Urothelium cell line (cell line): ENCODE measurements at regions not wholly inside any gene's neighbourhood (a gene's known extent, or its start where the extent isn't known, plus 50 kb on each side); places are given as distances from the start of the nearest gene placed in this dataset.
"Not testable (repeated sequence)": the region's sequence is repeated elsewhere in the genome, so short reads cannot be mapped to it uniquely, and the experiment has no call there.

Source experiments
- DNase-seq: peaks from one replicate; pipeline ENCODE4 v3.0.0; 2011; ENCODE audit warnings: low spot score, mixed read lengths
- FAIRE-seq: peaks from 2 replicates; lab custom pipeline; 2011; peaks lifted over from hg19 to GRCh38; lab: Jason Lieb, UNC

DNA sequence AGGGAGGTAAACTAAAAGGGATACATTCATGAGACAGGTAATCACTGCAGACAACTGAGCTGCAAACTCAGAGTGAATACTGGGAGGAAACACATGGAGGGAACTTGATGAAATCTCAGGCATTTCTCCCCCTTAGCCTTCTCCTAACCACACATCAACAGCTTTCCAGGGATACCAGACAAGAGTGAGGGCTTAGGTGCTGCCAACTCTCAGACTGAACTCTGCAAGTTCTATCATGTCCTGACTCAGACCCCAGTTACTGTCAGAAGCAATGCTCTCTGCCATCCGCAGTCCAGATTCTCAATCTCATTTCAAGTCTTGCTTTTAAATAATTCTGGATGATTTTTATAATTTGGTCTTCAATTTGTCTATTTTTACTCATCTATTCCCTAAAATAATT lies 267.3 kb downstream of the LTN1 start:
- no peak for DNase-seq
- FAIRE-seq, result no peak

DNA sequence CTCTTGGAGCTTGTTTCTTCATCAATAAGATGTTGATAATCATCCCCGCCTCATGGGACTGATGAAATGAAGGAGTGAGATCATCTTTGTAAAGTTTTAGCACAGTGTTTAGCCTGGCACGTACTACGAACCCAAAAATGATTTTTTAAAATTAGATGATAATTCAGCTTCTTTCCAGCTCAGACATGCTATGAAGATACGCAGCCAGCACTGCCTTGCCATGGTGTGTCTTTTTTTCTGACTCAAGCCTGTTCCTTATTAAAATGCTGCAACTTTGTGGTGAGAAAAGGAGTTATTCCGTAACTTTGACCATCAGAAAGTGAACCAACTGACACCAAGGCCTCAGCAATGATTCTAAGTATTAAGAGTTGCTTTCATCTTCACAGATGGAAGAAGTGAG lies 269.0 kb downstream of the LTN1 start:
- FAIRE-seq, result no peak
- no peak for DNase-seq

DNA sequence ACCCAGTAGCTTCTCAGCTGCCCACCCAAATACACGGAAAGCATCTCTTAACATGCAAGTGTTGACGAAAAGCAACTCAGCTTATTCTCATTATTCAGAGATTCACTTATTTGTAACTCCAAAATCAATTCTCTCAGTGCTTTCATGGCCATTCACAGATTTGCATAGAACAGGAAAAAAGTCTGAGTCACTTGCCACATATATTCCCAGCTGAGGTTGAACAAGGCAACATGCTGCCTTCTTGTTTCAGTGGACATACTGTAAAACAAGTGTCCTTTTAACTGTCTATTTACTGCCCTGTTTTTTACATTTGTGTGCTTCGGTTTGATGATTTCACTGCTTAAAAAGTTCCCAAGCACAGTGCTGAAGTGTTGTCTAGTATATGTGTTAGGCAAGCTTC lies 273.0 kb downstream of the LTN1 start:
- FAIRE-seq, result peak; percentile 9

DNA sequence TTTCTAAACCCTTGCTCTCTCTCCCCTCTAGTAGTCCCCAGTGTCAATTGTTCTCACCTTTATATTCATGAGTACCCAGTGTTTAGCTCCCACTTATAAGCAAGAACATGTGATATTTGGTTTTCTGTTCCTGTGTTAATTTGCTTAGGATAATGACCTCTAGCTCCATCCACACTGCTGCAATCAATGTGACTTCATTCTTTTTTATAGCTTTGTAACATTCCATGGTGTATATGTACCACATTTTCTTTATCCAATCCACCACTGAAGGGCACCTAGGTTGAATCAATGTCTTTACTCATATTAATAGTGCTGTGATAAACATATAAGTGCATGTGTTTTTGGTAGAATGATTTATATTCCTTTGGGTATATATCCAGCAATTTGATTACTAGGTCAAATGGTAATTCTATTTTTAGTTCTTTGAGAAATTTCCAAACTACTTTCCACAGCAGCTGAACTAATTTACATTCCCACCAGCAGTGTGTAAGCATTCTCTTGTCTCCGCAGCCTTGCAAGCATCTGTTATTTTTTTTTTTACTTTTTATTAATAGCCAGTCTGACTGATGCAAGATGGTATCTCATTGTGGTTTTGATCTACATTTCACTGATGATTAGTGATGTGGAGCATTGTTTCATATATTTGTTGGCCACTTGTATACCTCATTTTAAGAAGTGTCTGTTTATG lies 277.8 kb downstream of the LTN1 start:
- FAIRE-seq, result peak; percentile 79

More for the DNA sequence above, 273.0 kb downstream of the LTN1 start:
- no peak for DNase-seq

DNA sequence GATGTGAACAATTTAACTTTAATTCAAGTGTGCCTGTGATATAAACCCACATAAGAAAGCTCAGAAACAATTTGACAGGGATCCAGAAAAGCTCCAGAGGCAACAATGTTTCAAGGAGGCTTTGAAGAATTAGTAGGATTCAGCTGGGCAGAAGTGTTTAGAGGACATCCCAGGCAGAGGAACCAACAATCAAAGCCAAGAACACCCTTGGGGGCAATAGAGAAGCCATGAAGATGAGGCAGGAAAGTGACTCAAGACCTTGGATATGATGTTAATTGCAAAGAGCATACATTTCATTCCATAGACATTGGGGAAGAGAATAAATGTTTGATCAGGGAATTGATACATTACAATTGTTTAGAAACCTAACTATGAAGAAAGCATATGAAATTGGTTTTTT lies 280.3 kb downstream of the LTN1 start:
- DNase-seq (no peak), FAIRE-seq (no peak)

More for the DNA sequence above, 277.8 kb downstream of the LTN1 start:
- DNase-seq, result no peak

DNA sequence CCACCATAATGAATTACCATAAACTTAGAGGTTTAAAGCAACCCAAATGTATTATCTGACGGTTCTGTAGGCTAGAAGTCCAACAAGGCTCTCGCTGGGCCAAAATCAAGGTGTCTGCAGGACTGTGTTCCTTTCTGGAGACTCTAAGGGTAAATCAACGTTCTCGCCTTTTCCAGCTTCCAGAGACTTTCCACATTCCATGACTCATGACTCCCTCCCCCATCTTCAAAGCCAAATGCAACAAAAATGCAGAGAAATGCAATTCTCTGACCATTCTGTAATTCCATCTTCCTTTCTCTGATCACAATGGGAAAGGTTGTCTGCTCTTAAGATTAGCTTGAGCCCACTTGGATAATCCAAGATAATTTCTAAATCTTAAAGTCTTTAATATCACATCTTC lies 287.1 kb downstream of the LTN1 start:
- FAIRE-seq, result no peak

DNA sequence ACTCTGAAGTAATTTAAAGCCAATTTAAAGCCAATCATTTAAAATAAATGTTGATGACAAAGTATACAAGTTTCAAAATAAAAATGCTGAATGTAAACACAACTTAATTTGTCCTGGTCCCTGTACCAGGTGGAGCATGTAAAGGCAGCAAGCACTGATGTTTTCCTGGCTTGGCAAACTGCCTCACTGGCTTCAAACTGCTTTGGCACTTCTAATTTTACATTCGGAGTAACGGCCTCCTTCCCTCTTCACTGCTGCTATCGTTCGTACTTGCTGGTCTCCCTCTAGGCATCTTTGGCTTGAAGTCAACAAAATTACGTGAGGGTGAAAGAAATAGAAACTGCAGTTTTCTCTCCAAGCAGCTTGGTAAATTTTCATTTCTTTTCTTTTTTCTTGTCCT lies 287.9 kb downstream of the LTN1 start:
- DNase-seq, result no peak
- FAIRE-seq, result no peak

More for the DNA sequence above, 287.1 kb downstream of the LTN1 start:
- peak; percentile 19 for DNase-seq

DNA sequence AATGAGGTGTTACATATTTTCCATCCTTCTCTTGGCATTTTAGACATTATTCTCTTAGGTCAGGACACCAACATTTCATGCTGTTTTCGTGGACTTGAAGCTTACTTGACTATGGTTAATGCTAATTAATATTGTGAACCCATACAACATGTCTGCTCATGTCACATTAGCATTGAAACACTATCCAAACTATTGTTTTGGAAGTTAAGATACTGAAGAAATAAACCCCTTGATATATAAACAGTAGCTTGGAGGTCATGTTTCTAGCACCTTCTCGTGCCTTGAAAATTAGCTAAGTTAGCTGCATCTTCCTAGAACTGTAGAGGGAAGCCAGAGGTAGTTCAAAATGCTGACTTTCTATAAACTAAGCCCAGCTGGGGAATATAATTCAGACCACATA lies 288.8 kb downstream of the LTN1 start:
- FAIRE-seq (no peak), DNase-seq (no peak)

DNA sequence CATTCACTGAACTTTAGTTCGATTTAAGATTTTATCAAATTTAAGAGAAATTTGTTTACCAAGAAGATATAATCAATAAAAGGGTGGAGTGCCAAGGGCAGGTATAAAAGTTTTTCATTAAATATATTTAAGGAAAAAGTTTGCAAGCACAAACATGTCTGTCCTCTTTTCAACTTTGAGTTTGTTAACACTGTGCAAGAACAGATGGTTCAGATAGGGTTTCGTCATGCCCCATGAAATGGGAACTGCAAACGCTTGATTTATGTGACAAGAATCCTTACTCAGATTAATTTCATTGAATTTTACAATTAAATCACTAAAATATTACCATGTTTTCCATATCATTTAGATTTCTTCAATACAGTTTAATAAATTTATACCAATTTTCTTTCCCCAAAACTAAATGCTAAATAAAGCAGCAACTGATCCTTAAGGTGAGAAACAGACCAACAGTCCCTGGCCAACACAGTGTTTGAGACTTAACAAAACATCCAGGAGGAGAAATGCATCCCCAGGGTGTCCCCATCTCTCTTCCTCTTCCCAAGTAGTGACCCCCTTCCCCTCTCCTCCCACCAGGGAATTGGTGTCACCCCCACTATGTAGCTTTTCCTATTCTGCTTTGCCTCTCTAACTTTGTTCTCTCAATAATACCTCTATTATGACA lies 292.9 kb downstream of the LTN1 start:
- no peak for DNase-seq

DNA sequence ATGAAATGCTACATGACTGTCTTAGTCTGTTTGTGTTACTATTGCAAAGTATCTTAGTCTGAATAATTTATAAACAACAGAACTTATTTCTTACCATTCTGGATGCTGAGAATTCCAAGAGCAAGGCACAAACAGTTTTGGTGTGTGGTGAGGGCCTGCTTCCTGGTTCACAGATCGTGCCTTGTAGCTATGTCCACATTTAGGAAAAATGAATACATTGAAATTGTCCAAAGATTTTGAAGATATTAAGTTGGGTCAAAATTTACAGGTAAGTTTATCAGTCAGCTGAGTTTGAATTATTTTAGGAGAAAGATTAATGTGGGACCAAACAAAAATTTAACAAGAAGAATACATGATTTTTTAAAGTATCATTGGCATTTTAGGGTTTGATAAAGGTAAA lies 293.5 kb downstream of the LTN1 start:
- FAIRE-seq (no peak), DNase-seq (no peak)

More for the DNA sequence above, 292.9 kb downstream of the LTN1 start:
- no peak for FAIRE-seq

DNA sequence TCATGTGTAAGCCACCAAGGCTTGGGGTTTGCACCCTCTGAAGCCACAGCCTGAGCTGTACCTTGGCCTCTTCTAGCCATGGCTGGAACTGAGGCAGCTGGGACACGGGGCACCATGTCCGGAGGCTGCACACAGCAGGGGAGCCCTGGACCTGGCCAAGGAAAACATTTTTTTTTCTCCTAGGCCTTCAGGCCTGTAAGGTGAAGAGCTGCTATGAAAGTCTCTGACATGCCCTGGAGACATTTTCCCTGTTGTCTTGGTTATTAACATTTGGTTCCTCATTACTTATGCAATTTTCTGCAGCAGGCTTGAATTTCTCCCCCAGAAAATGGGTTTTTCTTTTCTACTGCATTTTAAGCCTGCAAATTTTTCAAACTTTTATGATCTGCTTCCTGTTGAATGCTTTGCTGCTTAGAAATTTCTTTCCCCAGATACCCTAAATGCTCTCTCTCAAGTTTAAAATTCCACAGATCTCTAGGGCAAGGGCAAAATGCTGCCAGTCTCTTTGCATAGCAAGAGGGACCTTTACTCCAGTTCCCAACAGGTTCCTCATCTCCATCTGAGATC lies 295.8 kb downstream of the LTN1 start:
- FAIRE-seq (no peak), DNase-seq (no peak)

DNA sequence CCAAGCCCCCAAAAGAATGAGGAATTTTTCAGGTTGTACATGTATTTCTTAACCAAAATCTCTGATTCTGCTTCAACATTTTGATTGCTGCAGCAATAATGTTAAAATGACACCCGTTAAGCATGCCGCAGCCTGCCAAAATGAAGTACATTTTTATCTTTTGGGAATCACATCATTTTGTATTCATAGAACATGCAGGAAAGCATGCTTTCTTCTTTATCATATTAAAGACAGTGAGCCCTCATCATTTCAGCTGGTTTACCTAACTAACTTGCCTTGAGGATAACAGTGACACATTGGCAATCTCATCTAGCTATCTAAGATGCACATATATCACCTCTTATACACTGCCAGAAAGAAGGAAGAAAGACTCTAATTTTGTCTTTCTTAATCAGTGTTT lies 299.2 kb downstream of the LTN1 start:
- FAIRE-seq (peak; percentile 27), DNase-seq (no peak)

DNA sequence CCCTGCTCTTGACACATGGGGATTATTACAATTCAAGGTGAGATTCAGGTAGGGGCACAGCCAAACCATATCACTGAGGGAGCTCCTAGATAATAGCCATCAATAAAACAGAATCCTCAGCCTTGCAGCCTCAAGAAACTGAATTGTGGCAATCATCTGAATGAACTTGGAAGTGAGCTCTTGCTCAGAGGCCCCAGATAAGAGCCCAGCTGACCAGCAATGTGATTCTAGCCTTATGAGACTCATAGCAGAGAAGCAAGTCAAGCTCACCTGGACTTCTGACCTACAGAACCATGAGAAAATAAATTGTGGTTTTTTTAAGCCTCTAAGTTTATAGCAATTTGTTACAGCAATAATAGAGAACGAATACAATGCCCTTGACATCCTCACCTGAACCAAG lies 302.5 kb downstream of the LTN1 start:
- FAIRE-seq (no peak), DNase-seq (no peak)

DNA sequence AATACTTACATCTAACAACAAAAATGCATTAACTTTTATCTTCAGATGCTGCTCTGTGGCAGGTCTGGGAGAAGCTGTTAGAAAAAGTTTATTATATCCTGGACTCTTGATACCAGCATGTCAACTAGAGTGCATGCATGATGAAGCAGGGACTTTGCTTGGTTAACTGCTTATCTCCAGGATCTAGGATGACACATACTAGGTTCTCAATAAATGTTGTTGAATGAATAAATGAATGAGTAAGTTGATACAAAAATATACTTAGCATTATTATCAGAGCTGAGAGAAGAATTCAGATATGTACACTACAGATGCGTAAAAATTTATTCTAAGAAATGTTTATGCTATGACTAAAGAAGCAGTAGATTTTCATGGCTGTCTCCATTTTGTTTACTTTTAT lies 304.3 kb downstream of the LTN1 start:
- DNase-seq (no peak), FAIRE-seq (peak; percentile 20)

DNA sequence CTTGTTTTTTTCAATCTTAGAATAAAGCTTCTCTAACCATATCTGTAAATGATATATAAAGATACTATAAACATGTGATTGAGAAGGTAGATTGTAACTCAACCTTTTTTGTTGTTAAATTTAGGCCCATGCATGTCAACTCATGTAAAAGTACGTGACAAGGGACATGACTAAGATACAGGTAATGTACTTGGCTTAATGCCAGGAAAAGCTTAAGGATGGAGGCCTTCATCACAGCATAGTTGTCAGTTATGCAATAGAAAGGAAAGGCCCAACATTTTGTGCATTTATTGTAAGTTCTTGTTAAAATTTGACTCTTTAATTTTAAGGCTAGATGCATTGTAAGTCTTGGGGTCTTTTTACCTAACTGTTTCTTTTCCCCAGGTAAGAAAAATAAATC lies 305.1 kb downstream of the LTN1 start:
- DNase-seq (no peak), FAIRE-seq (no peak)

DNA sequence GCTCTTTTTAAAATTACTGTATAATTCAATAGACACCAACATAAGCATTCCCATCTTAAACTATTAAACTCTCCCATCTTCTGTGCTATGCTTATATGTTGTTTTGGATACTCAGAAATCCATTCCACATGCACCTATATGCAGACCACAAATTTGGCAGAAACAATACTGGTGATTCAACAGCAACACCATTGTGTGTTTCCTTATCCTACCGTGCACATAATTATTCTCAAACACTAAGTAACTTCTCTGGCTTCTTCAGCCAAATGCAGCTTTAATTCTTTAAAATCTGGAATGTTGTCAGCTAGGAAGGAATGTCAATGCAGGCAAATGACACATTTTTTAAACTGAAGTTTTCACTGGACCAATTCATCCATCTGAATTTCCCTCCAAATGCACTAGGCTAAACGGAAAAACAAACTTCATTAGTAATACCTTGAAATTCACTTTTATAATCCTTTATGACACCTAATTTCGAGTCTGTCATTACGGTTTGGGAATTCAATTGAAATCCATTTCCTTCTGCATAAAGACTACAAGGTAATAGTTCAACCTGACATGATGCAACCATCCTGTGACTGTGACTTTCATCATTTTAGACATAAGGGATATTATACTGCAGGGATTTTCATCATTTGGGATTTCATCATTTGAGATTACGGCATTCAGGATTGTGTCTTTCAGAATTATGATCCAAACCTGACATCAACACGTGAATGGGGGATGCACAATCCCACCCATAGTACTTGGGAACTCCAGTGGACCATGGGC lies 308.5 kb downstream of the LTN1 start:
- FAIRE-seq (peak; percentile 55), DNase-seq (no peak)

DNA sequence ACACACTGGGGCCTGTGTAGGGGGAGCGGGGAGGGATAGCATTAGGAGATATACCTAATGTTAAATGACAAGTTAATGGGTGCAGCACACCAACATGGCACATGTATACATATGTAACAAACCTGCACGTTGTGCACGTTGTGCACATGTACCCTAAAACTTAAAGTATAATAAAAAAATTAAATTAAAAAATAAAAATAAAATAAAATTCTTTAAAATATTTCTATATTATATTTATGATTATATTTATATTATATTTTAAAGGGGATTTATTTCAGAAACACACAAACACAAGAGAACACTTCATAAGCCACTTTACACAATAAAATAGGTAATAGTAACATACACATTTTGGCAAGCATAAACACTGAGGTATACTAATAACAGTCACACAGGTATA lies 309.8 kb downstream of the LTN1 start:
- DNase-seq, FAIRE-seq: not testable (repeated sequence)

DNA sequence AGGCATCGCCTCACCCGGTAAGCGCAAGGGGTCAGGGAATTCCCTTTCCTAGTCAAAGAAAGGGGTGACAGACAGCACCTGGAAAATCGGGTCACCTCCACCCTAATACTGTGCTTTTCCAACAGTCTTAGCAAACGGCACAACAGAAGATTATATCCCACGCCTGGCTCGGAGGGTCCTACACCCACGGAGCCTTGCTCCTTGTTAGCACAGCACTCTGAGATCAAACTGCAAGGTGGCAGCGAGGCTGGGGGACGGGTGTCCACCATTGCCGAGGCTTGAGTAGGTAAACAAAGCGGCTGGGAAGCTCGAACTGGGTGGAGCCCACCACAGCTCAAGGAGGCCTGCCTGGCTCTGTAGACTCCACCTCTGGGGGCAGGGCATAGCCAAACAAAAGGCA lies 315.6 kb downstream of the LTN1 start:
- FAIRE-seq, DNase-seq: not testable (repeated sequence)

DNA sequence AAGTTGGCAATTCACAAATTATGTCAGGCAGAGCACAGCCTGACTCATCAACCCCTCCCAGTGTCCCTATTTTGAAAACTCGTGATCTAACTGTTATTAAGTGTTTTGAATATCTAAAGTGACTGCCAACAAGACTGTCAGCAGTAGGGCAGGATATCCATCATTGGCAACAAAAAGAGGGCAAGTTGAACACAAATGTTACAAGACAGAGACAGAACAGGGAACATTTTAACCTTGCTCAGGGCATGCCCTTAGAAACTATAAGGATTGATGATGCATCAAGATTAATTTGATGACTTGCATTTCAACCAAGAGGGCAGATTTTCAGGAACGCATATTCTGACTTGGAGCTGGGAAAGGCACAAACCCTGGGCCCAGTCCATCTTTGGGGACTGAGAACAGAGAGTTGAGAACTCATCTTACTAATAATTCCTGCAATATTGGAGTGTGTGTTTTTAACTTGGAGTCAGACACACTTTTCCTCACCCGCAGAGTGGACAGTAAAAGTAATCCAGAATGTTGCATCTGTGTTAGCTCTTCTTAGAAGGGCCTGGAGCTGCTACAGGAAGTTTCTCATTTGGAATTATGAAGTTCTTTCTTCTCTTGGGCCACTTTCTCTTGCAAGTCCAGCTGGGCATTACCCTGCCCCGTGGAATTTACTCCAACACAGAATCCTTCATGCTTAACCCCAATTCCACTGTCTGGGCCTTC lies 317.2 kb downstream of the LTN1 start:
- no peak for FAIRE-seq
- no peak for DNase-seq

DNA sequence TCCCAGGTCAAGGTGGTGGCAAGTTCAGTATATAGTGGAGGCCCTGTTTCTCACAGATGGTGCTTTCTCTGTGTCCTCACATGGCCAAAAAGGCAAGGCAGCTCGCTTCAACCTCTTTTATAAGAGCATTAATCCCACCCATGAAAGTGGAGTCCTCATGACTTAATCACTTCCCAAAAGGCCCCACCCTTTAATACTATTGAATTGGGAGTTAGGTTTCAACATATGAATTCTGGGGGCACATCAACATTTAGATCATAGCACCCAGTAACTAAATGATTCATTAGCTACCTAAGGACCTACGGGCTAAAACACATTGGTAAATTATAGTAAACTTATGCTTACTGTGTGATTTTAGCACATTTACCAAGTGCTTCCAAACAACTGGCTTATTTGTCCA lies 317.9 kb downstream of the LTN1 start:
- DNase-seq, result no peak
- FAIRE-seq, result no peak
